HCT116 (cell line): ENCODE measurements at regions not wholly inside any gene's neighbourhood (a gene's known extent, or its start where the extent isn't known, plus 50 kb on each side); places are given as distances from the start of the nearest gene placed in this dataset.

Source experiments
- ATF3 ChIP-seq: IDR thresholded peaks from 2 replicates; pipeline ENCODE4 v1.6.1; 2012
- CEBPB ChIP-seq: IDR thresholded peaks from 2 replicates; pipeline ENCODE4 v1.6.1; 2012; ENCODE audit warnings: low read depth
- CTCF ChIP-seq, 3 experiments: fragments of 200-600 bp in 1 of 3; sonication (generic) in 1 of 3; IDR thresholded peaks in 2 of 3; conservative IDR thresholded peaks in 1 of 3; 2 replicates each; pipeline ENCODE4 v1.5.1; 2012 to 2017; ENCODE audit warnings: low read depth in 2 of 3, low read length in 2 of 3, antibody characterized with exemption in 1 of 3, borderline replicate concordance in 1 of 3, control low read depth in 1 of 3, mild to moderate bottlenecking in 1 of 3, mixed read lengths in 1 of 3, mixed run types in 1 of 3, moderate library complexity in 1 of 3; ENCODE audit not compliant: insufficient read depth in 1 of 3
- EGR1 ChIP-seq: IDR thresholded peaks from 2 replicates; pipeline ENCODE4 v1.6.1; 2012; ENCODE audit warnings: low read depth
- EZH2 ChIP-seq: fragments of 200-600 bp; sonication (generic); IDR thresholded peaks from 2 replicates; pipeline ENCODE4 v1.6.1; 2017; ENCODE audit warnings: antibody characterized with exemption, mixed run types
- EZH2phosphoT487 ChIP-seq: fragments of 200-600 bp; IDR thresholded peaks from 2 replicates; pipeline ENCODE4 v1.6.1; 2018; ENCODE audit warnings: antibody characterized with exemption, borderline replicate concordance
- JUND ChIP-seq: IDR thresholded peaks from 2 replicates; pipeline ENCODE4 v1.6.1; 2012
- POLR2A ChIP-seq: IDR thresholded peaks from 2 replicates; pipeline ENCODE4 v1.7.0; 2011; ENCODE audit warnings: borderline replicate concordance; ENCODE audit not compliant: insufficient read depth, insufficient read length; ENCODE audit errors: extremely low read depth
- RAD21 ChIP-seq: IDR thresholded peaks from 2 replicates; pipeline ENCODE4 v1.6.1; 2012; ENCODE audit warnings: low read depth, mild to moderate bottlenecking
- REST ChIP-seq: IDR thresholded peaks from 2 replicates; pipeline ENCODE4 v1.6.1; 2012; ENCODE audit warnings: low read depth
- SIN3A ChIP-seq: IDR thresholded peaks from 2 replicates; pipeline ENCODE4 v1.6.1; 2012; ENCODE audit warnings: low read depth
- SP1 ChIP-seq: IDR thresholded peaks from 2 replicates; pipeline ENCODE4 v1.6.1; 2012; ENCODE audit warnings: low read depth

- TF ChIP-seq CEBPB (no peak), CTCF (IDR thresholded peaks at IDR 0.05 in 2 of 3, conservative IDR thresholded peaks at IDR 0.05 in 1 of 3; ENCODE audit: borderline replicate concordance in 1 of 3, insufficient read depth in 1 of 3, low read depth in 2 of 3, low read length in 2 of 3) (no peak), EZH2 (no peak), JUND (no peak), EGR1 (no peak), POLR2A (no peak), EZH2phosphoT487 (no peak), SP1 (no peak), RAD21 (no peak), SIN3A (no peak), REST (no peak), ATF3 (no peak)
These were observed 1211.3 kb downstream of the REEP3 start for GRCh38 chr10:64732372-64732957.
